Neuron (in vitro differentiated cells): ENCODE measurements at regions not wholly inside any gene's neighbourhood (a gene's known extent, or its start where the extent isn't known, plus 50 kb on each side); places are given as distances from the start of the nearest gene placed in this dataset.
"Not testable (repeated sequence)": the region's sequence is repeated elsewhere in the genome, so short reads cannot be mapped to it uniquely, and the experiment has no call there.

ENCODE experiments used
- H2AFZ ChIP-seq: one replicate; pipeline ENCODE4 v1.6.1; 2013; ENCODE audit warnings: low read depth, mild to moderate bottlenecking, inconsistent platforms, low read length, moderate library complexity
- H3K27me3 ChIP-seq: one replicate; pipeline ENCODE4 v1.6.1; 2013; ENCODE audit warnings: low read length; ENCODE audit not compliant: insufficient read depth
- H3K36me3 ChIP-seq: one replicate; pipeline ENCODE4 v1.6.1; 2013; ENCODE audit warnings: low read length; ENCODE audit not compliant: insufficient read depth
- H3K4me1 ChIP-seq: one replicate; pipeline ENCODE4 v1.6.1; 2013; ENCODE audit warnings: low read length; ENCODE audit not compliant: insufficient read depth
- H3K4me3 ChIP-seq: 2 replicates; pipeline ENCODE4 v1.5.1; 2013; ENCODE audit warnings: mild to moderate bottlenecking, low read length, moderate library complexity
- H3K9me3 ChIP-seq: one replicate; pipeline ENCODE4 v1.6.1; 2013; ENCODE audit warnings: low read length

DNA sequence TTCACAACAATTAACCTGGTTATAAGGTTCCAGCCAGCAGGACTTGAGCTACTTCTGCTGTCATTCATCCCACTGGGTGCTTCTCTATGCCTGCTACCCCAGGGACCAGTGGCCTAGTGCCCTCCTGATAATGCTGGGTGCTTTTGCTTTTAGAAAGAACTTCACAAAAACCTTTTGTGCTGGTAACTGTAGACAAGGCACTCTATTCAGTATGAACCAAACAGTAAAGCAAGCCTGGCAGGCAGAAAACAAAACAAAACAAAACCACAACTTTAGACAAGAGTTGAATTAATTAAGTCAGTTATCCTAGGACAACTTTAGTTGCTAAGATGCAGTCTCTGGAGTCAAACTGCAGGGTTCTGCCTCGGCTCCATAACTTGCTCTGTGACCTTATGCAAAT is 61.9 kb upstream of the ADGRL2 start:
- Histone ChIP-seq H3K9me3 (no peaks in the 10 kb centered on the region), H2AFZ (no peak overlapping the region), H3K4me1 (peaks cover 7% of the 10 kb centered on the region), H3K4me3 (no peak overlapping the region), H3K36me3 (no peaks in the 10 kb centered on the region), H3K27me3 (no peaks in the 10 kb centered on the region)

DNA sequence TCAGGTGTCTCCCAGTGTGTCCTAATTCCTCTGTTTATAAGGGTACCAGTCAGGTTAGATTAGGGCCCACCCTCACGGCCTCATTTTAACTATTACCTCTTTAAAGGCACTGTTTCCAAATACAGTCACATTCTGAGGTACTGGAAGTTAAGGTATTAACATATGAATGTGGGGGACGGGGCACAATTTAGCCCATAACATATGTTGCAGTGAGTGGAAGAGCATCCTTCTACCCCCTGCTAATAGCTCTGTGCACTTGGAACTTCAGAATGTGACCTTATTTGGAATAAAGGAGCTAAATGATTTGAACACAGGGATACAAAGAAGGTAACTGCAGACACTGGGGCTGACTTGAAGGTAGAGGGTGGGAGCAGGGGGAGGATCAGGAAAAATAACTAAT is 67.3 kb upstream of the ADGRL2 start:
- H2AFZ ChIP-seq = no peak overlapping the region
- H3K4me1 ChIP-seq = no peaks in the 10 kb centered on the region
- H3K9me3 ChIP-seq = no peaks in the 10 kb centered on the region
- H3K36me3 ChIP-seq = no peaks in the 10 kb centered on the region
- H3K4me3 ChIP-seq = no peak overlapping the region
- no peaks in the 10 kb centered on the region for H3K27me3 ChIP-seq

DNA sequence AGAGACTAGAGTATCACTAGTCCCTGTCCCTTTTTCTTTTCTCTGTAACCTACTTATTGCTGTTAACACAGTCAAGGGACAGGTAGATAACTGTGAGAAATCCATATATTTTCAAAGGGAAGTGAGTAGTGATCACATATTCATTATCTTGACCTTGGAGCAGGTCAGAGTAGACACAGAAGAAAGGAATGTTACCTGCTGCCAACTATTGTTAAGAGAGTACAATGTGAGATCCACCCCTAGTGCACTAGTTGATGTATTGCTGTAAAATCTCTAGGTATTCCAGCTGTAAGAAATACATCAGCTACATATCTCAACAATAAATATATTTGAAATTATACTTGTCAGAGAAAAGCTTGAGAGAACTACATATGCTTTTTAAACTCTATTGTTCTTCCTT is 68.7 kb upstream of the ADGRL2 start:
- no peaks in the 10 kb centered on the region for H3K9me3 ChIP-seq
- H3K36me3 ChIP-seq = no peaks in the 10 kb centered on the region
- no peak overlapping the region for H3K4me3 ChIP-seq
- H3K27me3 ChIP-seq = no peaks in the 10 kb centered on the region
- no peaks in the 10 kb centered on the region for H3K4me1 ChIP-seq
- no peak overlapping the region for H2AFZ ChIP-seq

DNA sequence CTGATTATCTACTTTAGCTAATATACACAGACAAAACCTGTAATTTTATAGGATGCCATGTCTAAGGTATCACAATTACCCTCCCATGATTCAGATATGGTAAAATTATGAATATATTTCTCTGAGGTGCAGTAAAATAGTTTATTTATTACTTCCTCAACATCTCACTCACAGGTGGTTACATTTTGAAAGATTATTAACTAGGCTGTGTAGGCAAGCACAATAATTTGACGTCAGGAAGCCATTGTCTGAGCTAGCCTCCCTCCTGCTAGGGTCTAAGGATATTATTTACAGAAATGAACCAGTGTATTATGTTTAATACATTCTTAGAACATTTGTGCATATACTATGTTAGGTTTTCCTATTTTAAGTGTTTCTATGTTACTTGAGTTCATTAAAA is 69.9 kb upstream of the ADGRL2 start:
- no peaks in the 10 kb centered on the region for H3K4me1 ChIP-seq
- H3K27me3 ChIP-seq = no peaks in the 10 kb centered on the region

DNA sequence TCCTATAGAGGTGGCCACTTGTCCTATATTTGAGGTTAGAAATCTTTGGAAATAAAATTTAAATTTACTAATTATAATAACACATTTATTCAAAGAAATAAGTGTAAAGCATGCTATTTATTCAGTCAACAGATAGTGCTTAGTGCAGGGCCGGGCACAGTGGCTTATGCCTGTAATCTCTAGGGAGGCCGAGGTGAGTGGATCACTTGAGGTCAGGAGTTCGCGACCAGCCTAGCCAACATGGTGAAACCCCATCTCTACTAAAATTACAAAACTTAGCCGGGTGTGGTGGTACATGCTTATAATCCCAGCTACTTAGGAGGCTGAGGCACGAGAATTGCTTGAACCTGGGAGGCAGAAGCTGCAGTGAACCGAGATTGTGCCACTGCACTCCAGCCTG is 70.4 kb upstream of the ADGRL2 start:
- H3K4me1 ChIP-seq, H3K27me3 ChIP-seq, H2AFZ ChIP-seq, H3K9me3 ChIP-seq, H3K4me3 ChIP-seq, H3K36me3 ChIP-seq: not testable (repeated sequence)

More for the DNA sequence above, 69.9 kb upstream of the ADGRL2 start:
- H3K36me3 ChIP-seq = no peaks in the 10 kb centered on the region
- H3K9me3 ChIP-seq = no peaks in the 10 kb centered on the region
- no peak overlapping the region for H3K4me3 ChIP-seq
- no peak overlapping the region for H2AFZ ChIP-seq

DNA sequence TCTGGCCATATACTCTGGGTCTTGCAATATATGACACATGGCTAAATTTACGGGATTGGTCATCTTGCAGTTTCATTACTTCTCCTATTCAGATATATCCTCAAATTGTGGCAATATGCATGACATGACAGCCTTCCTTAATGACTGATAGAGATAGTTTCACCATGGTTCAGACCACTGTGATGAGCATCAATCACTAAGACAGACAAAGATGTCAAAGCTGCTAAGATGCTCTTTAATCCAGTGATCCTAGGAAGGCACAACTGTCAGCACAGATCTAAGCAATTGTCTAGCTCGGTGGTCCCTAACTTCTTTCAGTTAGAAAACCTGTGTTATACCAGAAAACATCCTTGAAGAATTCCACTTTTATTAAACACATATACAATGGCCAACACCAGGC is 70.9 kb upstream of the ADGRL2 start:
- no peak overlapping the region for H3K4me3 ChIP-seq
- H2AFZ ChIP-seq = no peak overlapping the region
- H3K36me3 ChIP-seq = no peaks in the 10 kb centered on the region

DNA sequence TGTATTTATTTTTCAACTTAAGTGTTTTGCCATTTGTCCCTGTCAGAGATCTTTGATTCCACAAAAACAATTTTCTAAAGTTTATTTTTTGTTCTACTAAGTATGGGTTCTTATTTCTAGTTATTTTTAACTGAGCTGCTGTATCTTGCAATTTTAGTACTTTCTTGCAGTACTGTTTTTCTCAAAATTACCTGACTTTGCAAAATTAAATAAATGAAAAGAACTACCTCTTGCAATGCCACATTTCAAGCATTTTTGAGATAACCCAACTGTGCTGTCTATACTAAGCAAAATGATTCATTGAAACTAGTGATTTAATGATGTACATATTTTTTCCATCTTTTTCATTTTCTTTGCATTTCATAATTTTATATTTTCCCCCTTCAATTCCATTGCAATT is 71.5 kb upstream of the ADGRL2 start:
- H3K4me1 ChIP-seq = no peaks in the 10 kb centered on the region
- no peak overlapping the region for H2AFZ ChIP-seq
- no peaks in the 10 kb centered on the region for H3K36me3 ChIP-seq
- H3K4me3 ChIP-seq = no peak overlapping the region
- no peaks in the 10 kb centered on the region for H3K9me3 ChIP-seq
- no peaks in the 10 kb centered on the region for H3K27me3 ChIP-seq

More for the DNA sequence above, 70.9 kb upstream of the ADGRL2 start:
- Histone ChIP-seq H3K9me3 (no peaks in the 10 kb centered on the region), H3K4me1 (no peaks in the 10 kb centered on the region), H3K27me3 (no peaks in the 10 kb centered on the region)

DNA sequence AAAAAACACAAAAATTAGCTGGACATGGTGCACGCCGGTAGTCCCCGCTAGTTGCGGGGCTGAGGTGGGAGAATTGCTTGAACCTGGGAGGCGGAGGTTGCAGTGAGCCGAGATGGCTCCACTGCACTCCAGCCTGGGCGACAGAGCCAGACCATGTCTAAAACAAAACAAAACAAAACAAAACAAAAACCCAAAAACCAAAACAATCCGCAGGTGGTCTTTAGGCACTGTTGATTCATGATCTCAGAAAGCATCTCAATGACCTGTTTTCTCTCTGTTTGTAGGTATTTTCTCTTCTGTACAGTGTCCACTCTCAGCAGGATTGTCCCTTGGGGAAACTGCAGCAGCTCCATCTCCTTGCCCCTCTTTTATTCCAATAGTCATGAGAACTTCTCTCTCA is 74.9 kb upstream of the ADGRL2 start:
- no peak overlapping the region for H2AFZ ChIP-seq
- no peaks in the 10 kb centered on the region for H3K27me3 ChIP-seq
- H3K36me3 ChIP-seq = no peaks in the 10 kb centered on the region
- H3K4me3 ChIP-seq = no peak overlapping the region
- H3K4me1 ChIP-seq = no peaks in the 10 kb centered on the region
- peaks cover 4% of the 10 kb centered on the region for H3K9me3 ChIP-seq

DNA sequence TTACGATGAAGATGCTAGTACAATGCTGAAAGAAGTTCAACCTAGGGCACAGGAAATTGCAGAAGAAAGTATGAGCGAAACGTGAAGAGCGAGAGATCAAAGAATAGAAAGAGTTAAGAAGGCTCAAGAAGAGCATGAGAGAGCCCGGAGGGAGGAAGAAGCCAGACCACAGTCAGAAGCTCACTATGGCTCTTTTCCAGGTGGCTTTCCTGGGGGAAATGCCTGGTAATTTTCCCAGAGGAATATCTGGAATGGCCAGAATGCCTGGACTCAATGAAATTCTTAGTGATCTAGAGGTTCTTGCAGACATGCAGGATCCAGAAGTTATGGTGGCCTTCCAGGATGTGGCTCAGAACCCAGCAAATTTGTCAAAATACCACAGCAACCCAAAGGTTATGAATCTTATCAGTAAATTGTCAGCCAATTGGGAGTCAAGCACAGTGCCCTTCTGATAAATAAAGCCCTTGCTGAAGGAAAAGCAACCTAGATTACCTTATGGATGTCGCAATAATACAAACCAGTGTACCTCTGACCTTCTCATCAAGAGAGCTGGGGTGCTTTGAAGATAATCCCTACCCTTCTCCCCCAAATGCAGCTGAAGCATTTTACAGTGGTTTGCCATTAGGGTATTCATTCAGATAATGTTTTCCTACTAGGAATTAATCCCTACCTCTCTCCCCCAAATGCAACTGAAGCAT is 78.0 kb upstream of the ADGRL2 start:
- H3K4me1 ChIP-seq, H3K27me3 ChIP-seq, H3K9me3 ChIP-seq, H3K4me3 ChIP-seq, H3K36me3 ChIP-seq, H2AFZ ChIP-seq: not testable (repeated sequence)

DNA sequence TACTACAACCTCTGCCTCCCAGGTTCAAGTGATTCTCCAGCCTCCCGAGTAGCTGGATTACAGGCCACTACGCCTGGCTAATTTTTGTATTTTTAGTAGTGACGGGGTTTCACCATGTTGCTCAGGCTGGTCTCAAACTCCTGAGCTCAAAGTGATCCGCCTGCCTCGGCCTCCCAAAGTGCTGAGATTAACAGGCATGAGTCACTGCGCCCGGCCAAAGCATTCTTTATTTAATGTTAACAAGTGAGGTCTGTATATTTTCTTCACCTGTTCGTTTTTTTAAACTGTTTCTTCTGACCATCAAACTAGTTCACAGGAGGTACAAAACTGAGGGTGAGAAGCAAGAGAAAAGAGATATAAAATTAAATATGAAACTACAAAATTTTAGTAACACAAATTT is 80.5 kb upstream of the ADGRL2 start:
- not testable (repeated sequence) for H2AFZ ChIP-seq, H3K4me1 ChIP-seq, H3K36me3 ChIP-seq, H3K27me3 ChIP-seq, H3K4me3 ChIP-seq, H3K9me3 ChIP-seq

DNA sequence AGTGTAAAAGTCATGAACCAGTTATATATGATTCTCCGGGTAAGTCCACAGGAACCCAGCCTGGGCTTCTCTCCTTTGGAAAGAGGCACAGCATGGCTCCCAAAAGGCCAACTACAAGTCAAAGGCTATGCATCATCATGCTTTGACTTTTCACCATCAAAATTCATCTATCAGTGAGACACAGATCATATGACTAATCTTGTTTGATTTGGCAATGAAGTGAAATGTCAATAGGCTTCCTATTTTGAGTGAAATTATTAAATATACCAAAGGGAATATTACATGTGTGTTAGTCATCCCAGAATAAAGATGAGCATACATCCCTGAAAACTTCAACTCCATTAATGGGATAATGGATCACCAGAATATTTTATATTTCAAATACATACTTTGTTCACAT is 83.5 kb upstream of the ADGRL2 start:
- peaks cover 4% of the 10 kb centered on the region for H3K9me3 ChIP-seq
- no peaks in the 10 kb centered on the region for H3K36me3 ChIP-seq
- no peaks in the 10 kb centered on the region for H3K4me1 ChIP-seq
- H3K4me3 ChIP-seq = no peak overlapping the region
- H2AFZ ChIP-seq = no peak overlapping the region
- no peaks in the 10 kb centered on the region for H3K27me3 ChIP-seq

DNA sequence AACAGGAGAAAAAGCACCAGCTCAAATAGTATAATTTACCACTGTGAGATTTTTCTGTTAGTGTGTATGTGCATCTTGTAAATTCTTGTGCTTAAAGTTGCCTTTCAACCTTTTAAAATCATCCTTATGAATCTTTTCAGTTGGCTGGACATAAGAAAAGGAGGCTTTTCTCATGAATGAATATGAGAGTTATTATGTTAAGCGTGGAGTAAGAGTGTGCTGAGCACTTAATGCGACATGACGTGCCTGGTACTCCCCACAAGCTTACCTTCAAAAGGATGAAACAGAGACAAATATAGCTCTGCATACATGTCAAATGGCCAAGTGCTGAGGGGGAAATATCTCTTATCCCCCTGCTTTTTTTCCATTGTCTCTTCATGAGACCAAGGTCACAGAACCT is 85.3 kb upstream of the ADGRL2 start:
- H3K4me3 ChIP-seq = no peak overlapping the region
- H3K27me3 ChIP-seq = no peaks in the 10 kb centered on the region
- H3K36me3 ChIP-seq = no peaks in the 10 kb centered on the region
- no peaks in the 10 kb centered on the region for H3K4me1 ChIP-seq
- H2AFZ ChIP-seq = no peak overlapping the region
- no peaks in the 10 kb centered on the region for H3K9me3 ChIP-seq

DNA sequence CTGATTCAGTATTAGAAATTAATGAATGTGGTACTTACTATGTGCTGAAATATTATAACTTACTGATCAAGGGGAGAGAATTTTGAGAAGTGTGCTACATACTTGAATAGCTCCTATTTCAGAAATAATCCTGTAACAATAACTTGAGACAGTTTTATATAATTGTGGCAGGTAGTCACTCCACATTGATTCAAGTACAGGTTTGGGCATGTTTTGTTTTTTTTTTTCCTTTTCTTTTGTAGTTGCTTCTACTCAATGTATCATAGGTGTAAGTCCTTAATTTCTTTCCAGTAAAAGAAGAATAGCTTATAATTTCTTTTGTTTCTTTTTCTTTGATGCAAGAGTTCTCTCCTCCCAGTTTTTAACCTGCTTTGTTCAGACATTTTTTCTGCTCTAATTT is 86.1 kb upstream of the ADGRL2 start:
- Histone ChIP-seq H3K4me3 (no peak overlapping the region), H3K9me3 (no peaks in the 10 kb centered on the region), H3K27me3 (no peaks in the 10 kb centered on the region), H2AFZ (no peak overlapping the region), H3K36me3 (no peaks in the 10 kb centered on the region), H3K4me1 (no peaks in the 10 kb centered on the region)

DNA sequence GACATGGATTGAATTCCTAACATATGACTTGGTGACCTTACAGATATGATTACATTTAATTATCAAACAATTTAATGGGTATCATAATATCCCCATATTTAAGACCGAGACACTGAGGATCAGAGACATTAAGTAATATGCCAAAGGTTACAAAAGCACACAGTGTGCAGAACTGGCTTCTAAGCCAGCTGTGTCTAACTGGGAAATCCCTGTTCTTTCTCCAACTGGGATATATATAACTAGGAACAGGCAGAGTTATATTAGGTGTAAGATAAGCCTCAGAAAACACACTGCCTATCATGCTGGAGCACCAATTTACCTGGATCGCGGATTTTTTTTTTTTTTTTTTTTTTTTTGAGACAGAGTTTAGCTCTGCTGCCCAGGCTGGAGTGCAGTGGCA is 88.3 kb upstream of the ADGRL2 start:
- no peak overlapping the region for H2AFZ ChIP-seq
- no peaks in the 10 kb centered on the region for H3K4me1 ChIP-seq
- no peaks in the 10 kb centered on the region for H3K27me3 ChIP-seq
- H3K36me3 ChIP-seq = no peaks in the 10 kb centered on the region
- no peaks in the 10 kb centered on the region for H3K9me3 ChIP-seq
- H3K4me3 ChIP-seq = no peak overlapping the region
